IPS-18c (cell line): ENCODE measurements at regions not wholly inside any gene's neighbourhood (a gene's known extent, or its start where the extent isn't known, plus 50 kb on each side); places are given as distances from the start of the nearest gene placed in this dataset.
"Not testable (repeated sequence)": the region's sequence is repeated elsewhere in the genome, so short reads cannot be mapped to it uniquely, and the experiment has no call there.

Source experiments
- H3K4me3 ChIP-seq: 2 replicates; pipeline ENCODE4 v1.7.0; 2013; ENCODE audit warnings: low read depth, mild to moderate bottlenecking, low read length, moderate library complexity; ENCODE audit not compliant: insufficient read depth
- H3K9me3 ChIP-seq: one replicate; pipeline ENCODE4 v1.6.1; 2013; ENCODE audit warnings: mild to moderate bottlenecking, low read length, moderate library complexity; ENCODE audit not compliant: control insufficient read depth, insufficient read depth

DNA sequence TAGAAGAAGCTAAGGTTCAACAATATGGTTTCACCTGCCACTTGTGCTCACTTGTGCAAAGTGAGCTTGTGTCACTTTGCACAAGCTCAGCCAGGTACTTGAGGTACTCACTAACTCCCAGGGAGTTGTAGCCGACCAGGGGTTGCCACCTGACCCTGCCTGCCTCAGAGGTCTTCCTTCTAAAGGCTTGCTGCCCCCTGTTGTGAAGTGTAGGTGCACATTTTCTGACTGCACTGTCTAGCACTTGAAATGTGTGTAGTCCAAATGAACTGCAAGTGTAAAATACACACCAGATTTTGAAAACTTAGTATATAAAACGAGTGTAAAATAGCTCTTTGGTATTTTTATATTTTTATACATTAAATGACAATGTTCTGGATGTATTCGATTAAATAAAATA is 230.8 kb downstream of the DLEU7 start:
- Histone ChIP-seq H3K9me3 (no peaks in the 10 kb centered on the region), H3K4me3 (no peak overlapping the region)

DNA sequence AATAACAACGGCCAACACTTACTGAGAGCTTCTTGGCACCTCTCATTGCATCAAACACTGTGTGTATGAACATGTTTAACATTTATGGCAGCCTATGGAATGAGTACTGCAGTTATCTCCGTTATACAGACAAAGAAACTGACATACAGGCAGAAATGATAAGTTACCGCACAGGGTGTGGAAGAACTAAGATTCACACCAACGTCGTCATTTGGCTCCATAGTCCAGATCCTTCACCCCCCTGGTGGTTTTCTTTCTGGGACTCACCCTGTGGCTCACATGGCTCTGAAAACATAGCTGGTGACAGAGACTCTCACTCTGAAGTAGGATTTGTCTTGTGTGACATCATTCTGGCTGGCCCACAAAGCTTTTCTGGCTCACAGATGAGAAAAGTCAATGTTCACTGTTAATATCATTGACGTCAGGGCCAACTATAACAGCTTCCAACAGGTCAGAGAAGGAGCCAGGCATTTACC is 230.1 kb downstream of the DLEU7 start:
- Histone ChIP-seq H3K4me3 (no peak overlapping the region), H3K9me3 (no peaks in the 10 kb centered on the region)

DNA sequence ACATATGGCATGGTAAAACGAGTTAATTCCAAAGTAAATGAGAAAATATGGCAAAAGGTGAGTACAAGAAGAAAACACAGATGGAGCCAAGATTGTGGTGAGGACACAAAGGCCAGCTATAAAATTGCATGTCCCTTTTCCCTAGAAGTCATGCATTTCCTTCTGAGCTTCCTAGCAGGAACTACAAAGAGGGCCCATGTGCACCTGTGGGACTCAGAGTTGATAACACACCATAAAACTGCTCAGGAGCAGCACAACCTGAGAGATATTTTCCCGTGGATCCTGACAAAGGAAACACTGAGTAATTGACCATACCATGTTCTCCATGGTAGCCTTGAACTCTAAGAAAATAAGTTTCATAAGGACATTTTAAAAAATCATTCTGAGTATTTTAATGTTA is 228.3 kb downstream of the DLEU7 start:
- H3K4me3 ChIP-seq: no peak overlapping the region
- H3K9me3 ChIP-seq: no peaks in the 10 kb centered on the region

DNA sequence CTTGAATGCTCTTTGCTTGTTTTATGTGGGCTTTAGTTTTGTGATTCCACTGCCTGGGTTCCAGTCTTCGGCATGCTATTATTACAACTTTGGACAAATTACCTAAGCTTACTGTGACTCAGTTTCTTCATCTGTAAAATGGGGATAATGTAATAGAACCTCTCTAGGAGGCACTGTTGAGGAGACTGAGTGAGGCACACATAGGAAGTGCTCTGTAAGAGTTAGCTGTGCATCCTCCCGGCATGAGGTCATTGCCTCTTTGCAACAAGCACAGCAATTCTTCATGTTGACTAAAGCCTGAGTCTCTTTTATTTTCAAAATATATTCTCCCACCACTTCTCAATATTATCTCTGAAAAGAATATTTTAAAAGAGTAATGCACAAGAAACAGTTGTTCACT is 227.4 kb downstream of the DLEU7 start:
- Histone ChIP-seq H3K9me3 (no peaks in the 10 kb centered on the region), H3K4me3 (no peak overlapping the region)

DNA sequence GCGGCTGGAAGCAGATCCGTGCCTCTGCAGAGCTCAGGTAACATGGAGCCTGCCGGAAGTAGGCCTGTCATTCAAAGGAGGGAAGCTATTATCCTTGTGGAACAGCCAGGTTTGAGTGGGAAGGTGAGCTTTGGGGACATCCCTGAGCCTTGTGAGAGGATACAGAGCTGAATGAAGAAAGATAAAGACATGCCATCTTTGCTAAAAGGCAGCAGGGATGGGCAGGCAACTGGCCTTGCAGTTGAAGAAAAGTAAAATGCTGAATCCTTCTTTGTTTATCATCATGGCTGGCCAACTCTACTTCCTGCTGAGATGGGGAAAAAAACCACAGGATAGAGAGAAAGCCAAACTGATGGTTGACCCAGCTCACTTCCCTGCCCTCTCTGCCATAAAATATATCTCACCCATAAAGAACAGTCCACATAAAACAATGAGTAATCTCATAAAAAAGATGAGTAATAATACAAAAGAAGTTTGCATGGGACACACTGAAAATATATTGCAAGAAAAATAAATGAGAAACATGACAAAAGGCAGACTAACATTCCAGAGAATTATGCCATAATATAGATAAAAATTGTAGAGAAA is 226.3 kb downstream of the DLEU7 start:
- Histone ChIP-seq H3K4me3 (no peak overlapping the region), H3K9me3 (no peaks in the 10 kb centered on the region)

DNA sequence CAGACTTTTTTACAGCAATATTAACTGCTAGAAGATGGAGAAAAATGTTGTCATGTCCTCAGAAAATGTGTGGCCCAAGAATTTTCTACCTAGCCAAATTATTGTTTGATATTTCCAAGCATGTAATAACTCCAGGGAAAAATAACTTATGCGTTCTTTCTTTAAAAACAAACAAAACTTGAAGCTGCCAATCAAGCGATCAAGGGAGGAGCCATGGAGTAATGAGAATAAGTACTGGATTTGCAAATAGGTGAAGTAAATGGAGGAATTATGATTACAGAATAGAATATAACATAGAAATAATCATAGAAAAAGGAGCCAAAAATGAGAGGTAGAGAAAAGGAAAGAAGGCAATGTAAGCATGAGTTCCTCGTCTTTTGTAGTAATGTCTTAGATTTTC is 225.3 kb downstream of the DLEU7 start:
- H3K9me3 ChIP-seq: no peaks in the 10 kb centered on the region
- H3K4me3 ChIP-seq: no peak overlapping the region

DNA sequence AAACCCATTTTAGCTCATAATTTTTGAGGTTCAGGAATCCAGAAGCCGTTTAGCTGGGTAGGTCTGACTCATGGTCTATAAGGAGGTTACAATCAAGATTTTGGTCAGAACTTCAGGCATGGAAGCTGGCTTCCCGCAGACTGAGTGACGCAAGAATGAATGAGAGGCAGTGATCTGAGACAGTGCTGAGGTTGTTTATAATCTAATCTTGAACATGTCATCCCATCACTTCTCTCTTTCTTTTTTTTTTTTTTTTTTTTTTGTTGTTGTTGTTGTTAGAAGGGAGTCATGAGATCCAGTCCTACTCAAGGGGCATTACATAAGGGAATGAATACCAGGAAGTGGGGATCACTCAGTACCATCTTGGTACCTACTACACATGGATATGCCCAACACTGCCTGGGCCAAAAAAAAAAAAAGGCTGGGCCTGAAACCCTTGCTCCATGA is 217.4 kb downstream of the DLEU7 start:
- no peaks in the 10 kb centered on the region for H3K9me3 ChIP-seq
- no peak overlapping the region for H3K4me3 ChIP-seq

DNA sequence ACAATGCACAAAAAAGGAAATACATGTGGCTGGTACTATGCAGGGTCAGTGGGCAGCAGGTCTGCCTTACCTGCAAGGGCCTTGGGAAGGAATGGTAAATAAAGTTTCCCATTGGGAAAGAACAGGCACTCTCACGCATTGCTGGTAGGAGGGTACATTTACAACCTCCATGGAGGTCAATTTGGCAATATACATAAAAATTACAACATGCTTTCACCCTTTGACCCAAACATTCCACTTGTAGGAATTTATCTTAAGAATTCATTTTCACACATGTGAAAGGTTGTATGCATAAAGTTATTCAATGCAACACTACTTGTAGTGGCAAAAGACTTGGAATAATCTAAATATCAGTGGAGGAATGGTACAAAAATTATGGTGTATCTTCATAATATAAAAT is 216.4 kb downstream of the DLEU7 start:
- no peak overlapping the region for H3K4me3 ChIP-seq
- no peaks in the 10 kb centered on the region for H3K9me3 ChIP-seq

DNA sequence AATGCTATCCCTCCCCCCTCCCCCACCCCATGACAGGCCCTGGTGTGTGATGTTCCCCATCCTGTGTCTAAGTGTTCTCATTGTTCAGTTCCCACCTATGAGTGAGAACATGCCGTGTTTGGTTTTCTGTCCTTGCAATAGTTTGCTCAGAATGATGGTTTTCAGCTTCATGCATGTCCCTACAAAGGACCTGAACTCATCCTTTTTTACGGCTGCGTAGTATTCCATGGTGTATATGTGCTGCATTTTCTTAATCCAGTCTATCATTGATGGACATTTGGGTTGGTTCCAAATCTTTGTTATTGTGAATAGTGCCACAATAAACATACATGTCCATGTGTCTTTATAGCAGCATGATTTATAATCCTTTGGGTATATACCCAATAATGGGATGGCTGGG is 215.0 kb downstream of the DLEU7 start:
- H3K9me3 ChIP-seq, H3K4me3 ChIP-seq: not testable (repeated sequence)

DNA sequence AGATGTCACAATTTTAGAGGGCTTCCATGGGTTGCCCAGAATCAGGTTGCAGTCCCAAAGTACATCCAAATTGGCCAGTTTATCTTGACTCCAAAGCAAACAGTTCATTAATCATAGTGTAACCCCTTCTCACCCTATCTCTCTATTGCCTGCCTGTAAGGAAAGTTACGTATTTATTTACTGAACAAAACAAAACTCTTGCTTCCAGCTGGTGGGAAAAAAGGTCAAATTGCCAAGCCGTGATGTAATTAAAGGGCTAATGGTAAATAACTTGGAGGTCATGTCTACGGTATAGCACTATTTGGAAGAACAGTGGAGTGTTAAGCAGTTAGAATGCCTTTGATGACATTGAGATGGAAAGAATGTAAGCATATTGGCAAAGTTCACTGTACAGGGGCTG is 214.0 kb downstream of the DLEU7 start:
- Histone ChIP-seq H3K9me3 (no peaks in the 10 kb centered on the region), H3K4me3 (no peak overlapping the region)

DNA sequence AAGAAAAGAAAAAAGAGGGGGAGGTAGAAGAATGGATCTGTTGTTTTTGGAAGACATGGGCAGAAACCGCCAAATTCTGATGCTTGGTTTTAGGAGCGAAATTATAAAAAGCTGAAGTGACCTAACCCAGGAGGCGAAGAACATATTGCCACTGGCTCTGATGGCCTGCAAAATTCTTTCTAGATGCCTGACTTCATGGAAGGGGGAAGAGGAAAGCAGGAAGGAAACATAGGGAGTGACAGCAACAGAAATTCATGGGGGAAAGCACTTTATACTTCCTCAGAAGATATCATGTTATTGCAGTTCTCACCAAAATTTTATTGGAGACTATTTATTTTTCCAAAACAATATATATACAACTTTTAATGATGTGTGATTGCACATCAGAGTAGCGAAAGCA is 213.5 kb downstream of the DLEU7 start:
- Histone ChIP-seq H3K4me3 (no peak overlapping the region), H3K9me3 (no peaks in the 10 kb centered on the region)

DNA sequence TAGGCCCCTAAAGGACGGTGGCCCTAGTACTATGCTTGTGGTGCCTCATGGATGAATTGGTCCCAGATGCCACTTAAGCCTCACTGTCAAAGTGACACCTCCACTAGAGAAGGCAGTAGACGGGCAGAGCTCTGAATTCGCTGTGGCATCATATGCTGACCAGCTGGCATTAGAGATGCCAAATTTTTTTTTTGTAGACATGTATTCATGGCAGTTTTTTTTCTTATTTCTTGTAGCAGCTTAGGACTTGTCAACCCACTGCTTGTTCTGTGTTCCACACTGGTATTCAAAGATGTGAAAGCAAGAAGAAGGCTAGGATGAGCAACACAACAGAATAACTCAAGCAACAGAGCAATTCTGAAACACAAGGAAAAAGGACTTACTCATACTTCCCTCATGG is 212.5 kb downstream of the DLEU7 start:
- no peak overlapping the region for H3K4me3 ChIP-seq
- H3K9me3 ChIP-seq: no peaks in the 10 kb centered on the region

DNA sequence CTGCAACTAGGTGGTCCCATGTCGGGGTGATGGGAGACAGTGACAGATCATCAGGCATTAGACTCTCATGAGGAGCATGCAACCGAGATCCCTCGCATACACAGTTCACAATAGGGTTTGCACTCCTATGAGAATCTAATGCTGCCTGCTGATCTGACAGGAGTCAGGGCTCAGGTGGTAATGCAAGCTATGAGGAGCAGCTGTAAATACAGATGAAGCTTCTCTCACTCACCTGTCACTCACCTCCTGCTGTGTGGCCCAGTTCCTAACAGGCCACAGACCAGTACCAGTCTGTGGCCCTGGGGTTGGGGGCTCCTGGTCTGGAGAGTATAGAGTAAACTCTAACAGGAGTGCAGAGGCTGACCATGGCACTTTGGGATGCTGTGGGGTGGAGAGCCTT is 209.2 kb downstream of the DLEU7 start:
- no peak overlapping the region for H3K4me3 ChIP-seq

DNA sequence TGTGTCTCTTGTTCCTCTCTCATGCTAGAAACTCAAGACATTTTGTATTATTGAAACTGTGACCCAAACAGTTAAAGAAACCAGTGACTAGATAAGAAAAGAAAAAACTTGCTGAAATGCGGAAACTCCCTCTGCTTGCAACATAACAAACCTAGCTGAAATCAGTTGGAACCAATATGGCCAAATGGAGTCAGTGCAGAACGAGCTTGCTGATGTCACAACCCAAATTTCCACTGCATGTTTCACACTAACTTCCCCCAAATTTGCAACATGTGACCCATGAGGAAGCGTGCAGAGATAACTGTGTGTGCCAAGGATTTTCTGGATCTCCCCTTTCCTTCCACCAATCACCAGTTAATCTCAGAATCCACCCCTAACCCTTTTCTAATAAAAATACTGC is 208.0 kb downstream of the DLEU7 start:
- H3K4me3 ChIP-seq: no peak overlapping the region
- H3K9me3 ChIP-seq: no peaks in the 10 kb centered on the region

More for the DNA sequence above, 209.2 kb downstream of the DLEU7 start:
- H3K9me3 ChIP-seq: no peaks in the 10 kb centered on the region

DNA sequence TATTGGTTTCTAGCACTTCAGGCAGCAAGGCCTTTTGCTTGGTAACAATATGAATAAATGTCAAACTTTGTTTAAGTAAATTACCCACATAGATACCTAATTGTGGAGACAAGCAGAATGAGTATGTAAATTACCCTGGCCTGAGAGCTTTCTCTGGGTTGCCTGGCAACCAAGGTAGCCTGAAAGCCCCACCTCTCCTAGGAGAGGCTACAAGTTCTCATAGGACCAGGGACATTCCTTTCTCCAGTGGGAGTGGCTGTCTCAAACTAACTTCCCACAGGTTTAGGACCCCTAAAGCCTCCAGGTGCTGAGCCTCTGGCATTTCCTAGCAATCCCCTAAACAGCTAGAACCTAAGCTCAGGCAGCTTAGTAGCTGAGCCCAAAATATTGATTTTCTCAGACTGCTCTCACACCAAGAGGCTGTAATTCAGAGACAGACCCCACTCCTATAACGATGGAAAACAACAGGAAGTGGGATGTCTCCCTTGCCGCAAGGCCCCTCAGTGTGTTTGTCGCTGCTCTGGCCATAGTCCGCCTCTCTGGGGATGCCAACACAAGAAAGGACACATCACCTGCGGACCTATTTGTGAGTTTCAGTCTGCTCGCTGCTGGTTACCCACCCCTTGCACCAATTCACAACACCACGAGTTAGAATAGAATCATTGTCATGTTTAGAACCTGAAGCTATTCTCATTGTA is 207.3 kb downstream of the DLEU7 start:
- H3K9me3 ChIP-seq: no peaks in the 10 kb centered on the region
- peak overlapping the region; percentile 25 for H3K4me3 ChIP-seq

DNA sequence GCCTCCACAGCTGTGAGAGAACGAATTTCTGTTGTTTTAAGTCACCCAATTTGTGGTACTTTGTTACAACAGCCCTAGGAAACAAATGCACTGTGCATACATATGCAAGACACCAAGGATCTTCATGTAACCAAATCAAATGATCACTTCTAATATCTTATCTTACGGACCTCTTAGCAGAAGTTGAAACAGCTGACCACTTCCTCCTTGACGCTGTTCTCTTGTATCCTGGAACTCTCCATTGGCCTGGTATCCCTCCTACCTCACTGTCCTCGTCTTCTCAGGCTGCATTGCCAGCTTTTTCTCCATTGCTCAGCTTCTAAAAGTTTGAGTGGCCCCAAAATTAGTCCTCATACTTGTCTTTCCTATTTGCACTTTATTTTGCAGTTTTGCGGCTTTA is 200.4 kb downstream of the DLEU7 start:
- no peaks in the 10 kb centered on the region for H3K9me3 ChIP-seq
- H3K4me3 ChIP-seq: no peak overlapping the region

DNA sequence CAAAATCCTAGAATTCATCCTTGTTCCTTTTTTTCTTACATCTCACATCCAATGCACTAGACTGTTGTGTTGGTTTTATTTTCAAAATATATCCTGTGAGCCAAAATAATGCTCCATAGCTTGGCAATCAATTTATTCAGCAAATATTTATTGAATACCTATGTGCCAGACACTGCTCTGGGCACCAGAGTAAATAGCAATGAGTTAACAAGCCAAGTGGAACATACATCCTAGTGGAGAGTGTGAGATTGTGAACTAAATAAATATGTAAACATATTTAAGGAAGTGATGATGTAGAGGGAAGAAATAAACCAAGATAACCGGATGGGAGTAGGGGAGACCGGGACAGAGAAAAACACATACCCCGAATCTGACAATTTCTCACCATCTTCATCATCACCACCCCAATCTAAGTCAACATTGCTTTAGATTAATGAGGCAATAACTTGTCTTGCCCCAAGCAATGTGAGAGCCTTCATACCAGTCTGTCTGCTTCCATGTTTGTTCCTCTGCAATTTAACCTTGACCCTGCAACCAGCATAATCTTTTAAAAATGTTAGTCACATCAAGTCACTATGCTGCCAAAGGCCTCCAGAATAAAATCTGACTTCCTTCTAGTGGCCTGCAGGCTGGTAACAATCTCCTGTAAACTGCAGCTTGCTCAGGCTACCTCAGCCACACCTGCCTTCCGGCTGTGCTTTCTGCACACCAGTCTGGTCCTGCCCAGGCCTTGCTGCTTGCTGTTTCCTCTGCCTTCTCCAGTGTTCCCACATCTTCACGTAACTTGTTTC is 199.2 kb downstream of the DLEU7 start:
- H3K4me3 ChIP-seq: no peak overlapping the region
- H3K9me3 ChIP-seq: no peaks in the 10 kb centered on the region

DNA sequence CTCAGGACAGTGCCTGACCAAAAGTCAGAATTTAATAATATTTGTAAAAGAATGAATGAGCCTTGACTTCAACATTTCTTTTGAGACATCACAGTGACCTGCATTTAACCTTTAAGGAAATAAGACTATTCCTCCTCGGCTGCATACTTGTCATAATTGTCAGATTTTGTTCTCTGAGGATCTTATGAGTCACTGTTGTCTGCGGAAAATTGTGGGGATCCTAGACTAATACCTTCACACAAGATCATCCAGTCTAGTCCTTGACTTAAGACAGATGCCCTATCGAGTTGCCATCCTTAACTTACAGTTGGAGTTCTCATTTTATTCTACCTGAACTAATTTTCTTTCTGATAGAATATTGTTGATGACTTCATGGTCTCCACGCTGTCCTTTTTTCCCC is 198.4 kb downstream of the DLEU7 start:
- Histone ChIP-seq H3K4me3 (no peak overlapping the region), H3K9me3 (no peaks in the 10 kb centered on the region)
